Gastrocnemius medialis (tissue), 4 donors: ENCODE measurements at regions not wholly inside any gene's neighbourhood (a gene's known extent, or its start where the extent isn't known, plus 50 kb on each side); places are given as distances from the start of the nearest gene placed in this dataset.

ENCODE experiments used
- CTCF ChIP-seq, 5 experiments: fragments of 450-650 bp in 3 of 5; fragments of 200-600 bp in 2 of 5; sonication (generic) in 2 of 5; IDR thresholded peaks in 4 of 5; conservative IDR thresholded peaks in 1 of 5; 1 replicate in 4 of 5; 2 replicates in 1 of 5; pipeline ENCODE4 v1.5.1; 2016 to 2019; ENCODE audit warnings: antibody characterized with exemption in 5 of 5, mild to moderate bottlenecking in 3 of 5, moderate library complexity in 3 of 5
- POLR2A ChIP-seq, 2 donors: fragments of 450-650 bp; IDR thresholded peaks; one replicate each; pipeline ENCODE4 v1.6.1; 2017; ENCODE audit warnings: antibody characterized with exemption in 2 of 2, mild to moderate bottlenecking in 2 of 2, moderate library complexity in 2 of 2

DNA sequence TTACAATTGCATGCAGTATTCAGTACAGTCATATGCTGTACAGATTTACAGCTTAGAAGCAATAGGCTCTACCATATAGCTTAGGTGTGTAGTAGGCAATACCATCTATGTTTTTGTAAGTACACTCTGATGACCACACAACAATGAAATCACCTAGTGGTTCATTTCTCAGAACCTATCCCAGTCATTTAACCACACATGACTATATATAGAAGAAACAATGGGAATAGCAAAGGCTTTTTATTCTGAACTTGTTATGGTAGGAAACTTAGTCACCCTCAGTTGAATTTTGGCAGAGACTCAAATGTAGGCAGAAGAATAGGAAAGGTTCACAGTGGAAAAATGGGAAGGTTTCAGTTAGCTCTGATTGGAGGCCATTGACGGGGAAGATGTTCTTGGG is 1075.1 kb upstream of the MIR17HG start:
- TF ChIP-seq CTCF (IDR thresholded peaks at IDR 0.05 in 4 of 5, conservative IDR thresholded peaks at IDR 0.05 in 1 of 5) = no peak
- TF ChIP-seq POLR2A (IDR thresholded peaks at IDR 0.05) = no peak
